ENCODE measurements at regions not wholly inside any gene's neighbourhood (a gene's known extent, or its start where the extent isn't known, plus 50 kb on each side); places are given as distances from the start of the nearest gene placed in this dataset.
"Not testable (repeated sequence)": the region's sequence is repeated elsewhere in the genome, so short reads cannot be mapped to it uniquely, and the experiment has no call there.

GRCh38 chr4:67343199-67343598 lies 202.1 kb downstream of the CENPC start:
- intact Hi-C loops (cut with DNase I), result no loop called here
- ATAC-seq (no peak), DNase-seq (ENCODE audit: low spot score) (no peak)

- no peak for DNase-seq (ENCODE audit: low spot score)
- intact Hi-C loops (cut with DNase I), result no loop called here
- no peak for ATAC-seq
Measured at GRCh38 chr4:67342291-67342690, 203.0 kb downstream of the CENPC start.

GRCh38 chr4:67333664-67334063 lies 211.6 kb downstream of the CENPC start:
- ATAC-seq (peak; percentile 42), DNase-seq (ENCODE audit: low spot score) (no peak)
- intact Hi-C loops (cut with DNase I), result no loop called here

- intact Hi-C loops (cut with DNase I), result no loop called here
Measured at GRCh38 chr4:67332627-67333026, 212.7 kb downstream of the CENPC start.

GRCh38 chr4:67328393-67328792 lies 216.9 kb downstream of the CENPC start:
- ATAC-seq (no peak), DNase-seq (ENCODE audit: low spot score) (no peak)
- intact Hi-C loops (cut with DNase I), result no loop called here

More at GRCh38 chr4:67332627-67333026, 212.7 kb downstream of the CENPC start:
- DNase-seq (ENCODE audit: low spot score) (no peak), ATAC-seq (no peak)

GRCh38 chr4:67328018-67328278 lies 217.4 kb downstream of the CENPC start:
- ATAC-seq (no peak), DNase-seq (ENCODE audit: low spot score) (no peak)
- intact Hi-C loops (cut with DNase I), result no loop called here

GRCh38 chr4:67327245-67328017 lies 217.9 kb downstream of the CENPC start:
- intact Hi-C loops (cut with DNase I), result no loop called here
- DNase-seq (ENCODE audit: low spot score) (peak; percentile 71), ATAC-seq (peak; percentile 76)

GRCh38 chr4:67325791-67326190 lies 219.5 kb downstream of the CENPC start:
- ATAC-seq (no peak), DNase-seq (ENCODE audit: low spot score) (no peak)
- intact Hi-C loops (cut with DNase I), result no loop called here

- ATAC-seq, result peak; percentile 51
- no peak for DNase-seq (ENCODE audit: low spot score)
- intact Hi-C loops (cut with DNase I), result no loop called here
Measured at GRCh38 chr4:67320645-67321044, 224.7 kb downstream of the CENPC start.

- ATAC-seq; DNase-seq (ENCODE audit: low spot score); intact Hi-C loops (cut with DNase I): not testable (repeated sequence)
Measured at GRCh38 chr4:67319607-67320006, 225.7 kb downstream of the CENPC start.

- intact Hi-C loops (cut with DNase I); ATAC-seq; DNase-seq (ENCODE audit: low spot score): not testable (repeated sequence)
Measured at GRCh38 chr4:67300497-67301185, 244.7 kb downstream of the CENPC start.

GRCh38 chr4:67292636-67293035 lies 252.7 kb downstream of the CENPC start:
- intact Hi-C loops (cut with DNase I), result no loop called here
- DNase-seq (ENCODE audit: low spot score), result no peak
- ATAC-seq, result no peak

GRCh38 chr4:67292045-67292444 lies 253.3 kb downstream of the CENPC start:
- no peak for DNase-seq (ENCODE audit: low spot score)
- intact Hi-C loops (cut with DNase I), result no loop called here
- no peak for ATAC-seq

GRCh38 chr4:67291644-67292043 lies 253.7 kb downstream of the CENPC start:
- intact Hi-C loops (cut with DNase I), result no loop called here
- ATAC-seq (no peak), DNase-seq (ENCODE audit: low spot score) (no peak)

GRCh38 chr4:67288964-67289363 lies 256.3 kb downstream of the CENPC start:
- ATAC-seq, result no peak
- no peak for DNase-seq (ENCODE audit: low spot score)
- intact Hi-C loops (cut with DNase I), result no loop called here

GRCh38 chr4:67286724-67287123 lies 258.6 kb downstream of the CENPC start:
- intact Hi-C loops (cut with DNase I), result no loop called here
- ATAC-seq (no peak), DNase-seq (ENCODE audit: low spot score) (no peak)

GRCh38 chr4:67282749-67283148 lies 262.6 kb downstream of the CENPC start:
- intact Hi-C loops (cut with DNase I), result no loop called here
- ATAC-seq (no peak), DNase-seq (ENCODE audit: low spot score) (no peak)

GRCh38 chr4:67275179-67275750 lies 270.0 kb downstream of the CENPC start:
- intact Hi-C loops (cut with DNase I), result no loop called here
- ATAC-seq (no peak), DNase-seq (ENCODE audit: low spot score) (no peak)

- DNase-seq (ENCODE audit: low spot score); ATAC-seq; intact Hi-C loops (cut with DNase I): not testable (repeated sequence)
Measured at GRCh38 chr4:67274671-67275070, 270.6 kb downstream of the CENPC start.

GRCh38 chr4:67273666-67274065 lies 271.6 kb downstream of the CENPC start:
- ATAC-seq (no peak), DNase-seq (ENCODE audit: low spot score) (no peak)
- intact Hi-C loops (cut with DNase I), result no loop called here

Data from sciatic nerve (tissue), 2 donors.